ENCODE measurements at regions not wholly inside any gene's neighbourhood (a gene's known extent, or its start where the extent isn't known, plus 50 kb on each side); places are given as distances from the start of the nearest gene placed in this dataset.

DNA sequence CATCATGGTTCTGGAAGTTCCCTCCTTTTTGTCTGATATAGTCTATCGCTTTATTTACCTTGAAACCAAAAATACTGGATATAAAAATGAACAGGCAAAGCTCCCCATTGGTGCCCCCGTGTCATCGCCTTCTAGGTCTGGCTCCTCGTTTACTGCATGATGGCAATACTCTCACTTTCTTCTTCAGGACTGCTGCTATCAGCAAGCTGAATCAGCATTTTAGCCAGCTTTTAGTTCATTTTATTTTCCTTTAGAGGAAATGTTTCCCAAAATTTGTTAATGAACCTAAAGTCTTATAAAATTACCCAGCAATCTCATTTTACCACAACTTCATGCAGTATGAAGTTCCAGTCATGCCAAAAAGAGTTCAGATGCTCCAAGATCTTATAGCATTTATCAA is 80.5 kb downstream of the ZIC3 start:
- CTCF ChIA-PET (ENCODE audit: low intra/inter-chr PET ratio) = no interaction called here
- H3K9me3 ChIP-seq (replicated peaks; ENCODE audit: control insufficient read depth, insufficient read depth, low read depth, low read length) = no peaks in the 10 kb centered on the region

DNA sequence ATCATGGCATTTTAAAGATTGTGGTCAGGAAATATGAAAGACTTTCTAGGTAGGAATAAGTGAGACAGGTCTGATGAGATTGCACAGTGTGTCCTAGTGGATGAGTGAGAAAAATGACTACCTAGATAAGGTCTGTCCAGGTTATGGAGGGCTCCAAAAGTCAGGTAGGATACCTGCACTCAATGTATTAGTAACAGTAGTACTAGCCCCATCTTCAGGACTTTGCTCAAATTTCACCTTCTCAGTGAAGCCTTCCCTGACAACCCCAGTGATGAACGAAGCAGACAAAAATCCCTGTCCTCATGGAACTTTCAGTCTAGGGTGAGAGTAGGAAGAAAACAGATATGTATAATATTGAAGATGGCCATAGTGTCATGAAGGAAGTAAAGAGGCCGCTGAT is 85.7 kb downstream of the ZIC3 start:
- Histone ChIP-seq H3K27me3 (ENCODE audit: control insufficient read depth in 2 of 2, insufficient read depth in 2 of 2, low read length in 2 of 2) (no peaks in the 10 kb centered on the region), H3K9me1 (ENCODE audit: control insufficient read depth, insufficient read depth, low read length) (no peaks in the 10 kb centered on the region), H3K4me1 (replicated peaks in 1 of 2; ENCODE audit: control insufficient read depth in 2 of 2, insufficient read depth in 2 of 2, low read length in 2 of 2) (no peaks in the 10 kb centered on the region), H3K36me3 (ENCODE audit: control insufficient read depth, insufficient read depth, low read length) (no peaks in the 10 kb centered on the region), H3K9me3 (replicated peaks; ENCODE audit: control insufficient read depth, insufficient read depth, low read depth, low read length) (no peaks in the 10 kb centered on the region), H3K27ac (ENCODE audit: extremely low read depth, low read depth, low read length) (no peak overlapping the region), H3K4me3 (no peak overlapping the region), H3K79me2 (ENCODE audit: control insufficient read depth, insufficient read depth, low read length) (no peaks in the 10 kb centered on the region), H3K4me2 (ENCODE audit: insufficient read depth, low read length) (no peak overlapping the region), H3K9ac (ENCODE audit: insufficient read depth in 1 of 2, low read depth in 2 of 2, low read length in 2 of 2) (no peak overlapping the region), H2AFZ (ENCODE audit: low read depth, low read length) (no peak overlapping the region), H4K20me1 (replicated peaks; ENCODE audit: control insufficient read depth, insufficient read depth, low read length) (no peaks in the 10 kb centered on the region)
- in situ Hi-C loops (cut with MboI) (no loop called here), intact Hi-C loops (cut with micrococcal nuclease) (no loop called here)
- ATAC-seq = no peak
- WGBS (ENCODE audit: insufficient coverage, low coverage, missing lambda C conversion rate) = 0% methylated on average over 2 of the region's 2 CpGs
- ChIA-PET CTCF (ENCODE audit: low intra/inter-chr PET ratio) (no interaction called here), POLR2A (no interaction called here)
- no peak for FAIRE-seq
- TF ChIP-seq SMARCA4 (IDR thresholded peaks at IDR 0.05) = no peak
- TF ChIP-seq, protein P1, sequence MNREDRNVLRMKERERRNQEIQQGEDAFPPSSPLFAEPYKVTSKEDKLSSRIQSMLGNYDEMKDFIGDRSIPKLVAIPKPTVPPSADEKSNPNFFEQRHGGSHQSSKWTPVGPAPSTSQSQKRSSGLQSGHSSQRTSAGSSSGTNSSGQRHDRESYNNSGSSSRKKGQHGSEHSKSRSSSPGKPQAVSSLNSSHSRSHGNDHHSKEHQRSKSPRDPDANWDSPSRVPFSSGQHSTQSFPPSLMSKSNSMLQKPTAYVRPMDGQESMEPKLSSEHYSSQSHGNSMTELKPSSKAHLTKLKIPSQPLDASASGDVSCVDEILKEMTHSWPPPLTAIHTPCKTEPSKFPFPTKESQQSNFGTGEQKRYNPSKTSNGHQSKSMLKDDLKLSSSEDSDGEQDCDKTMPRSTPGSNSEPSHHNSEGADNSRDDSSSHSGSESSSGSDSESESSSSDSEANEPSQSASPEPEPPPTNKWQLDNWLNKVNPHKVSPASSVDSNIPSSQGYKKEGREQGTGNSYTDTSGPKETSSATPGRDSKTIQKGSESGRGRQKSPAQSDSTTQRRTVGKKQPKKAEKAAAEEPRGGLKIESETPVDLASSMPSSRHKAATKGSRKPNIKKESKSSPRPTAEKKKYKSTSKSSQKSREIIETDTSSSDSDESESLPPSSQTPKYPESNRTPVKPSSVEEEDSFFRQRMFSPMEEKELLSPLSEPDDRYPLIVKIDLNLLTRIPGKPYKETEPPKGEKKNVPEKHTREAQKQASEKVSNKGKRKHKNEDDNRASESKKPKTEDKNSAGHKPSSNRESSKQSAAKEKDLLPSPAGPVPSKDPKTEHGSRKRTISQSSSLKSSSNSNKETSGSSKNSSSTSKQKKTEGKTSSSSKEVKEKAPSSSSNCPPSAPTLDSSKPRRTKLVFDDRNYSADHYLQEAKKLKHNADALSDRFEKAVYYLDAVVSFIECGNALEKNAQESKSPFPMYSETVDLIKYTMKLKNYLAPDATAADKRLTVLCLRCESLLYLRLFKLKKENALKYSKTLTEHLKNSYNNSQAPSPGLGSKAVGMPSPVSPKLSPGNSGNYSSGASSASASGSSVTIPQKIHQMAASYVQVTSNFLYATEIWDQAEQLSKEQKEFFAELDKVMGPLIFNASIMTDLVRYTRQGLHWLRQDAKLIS (CRISPR knock-in tag; IDR thresholded peaks at IDR 0.05) = no peak
- DNase-seq (ENCODE audit: extremely low read depth in 1 of 4, low spot score in 3 of 4) = no peak
- no TSS peak for BruUV-seq (replicated peaks)

More for the DNA sequence above, 80.5 kb downstream of the ZIC3 start:
- DNase-seq (ENCODE audit: extremely low read depth in 1 of 4, low spot score in 3 of 4) = no peak
- POLR2A ChIA-PET = no interaction called here
- Histone ChIP-seq H3K4me1 (replicated peaks in 1 of 2; ENCODE audit: control insufficient read depth in 2 of 2, insufficient read depth in 2 of 2, low read length in 2 of 2) (no peaks in the 10 kb centered on the region), H3K9me1 (ENCODE audit: control insufficient read depth, insufficient read depth, low read length) (no peaks in the 10 kb centered on the region), H3K27me3 (ENCODE audit: control insufficient read depth in 2 of 2, insufficient read depth in 2 of 2, low read length in 2 of 2) (no peaks in the 10 kb centered on the region), H3K36me3 (ENCODE audit: control insufficient read depth, insufficient read depth, low read length) (no peaks in the 10 kb centered on the region), H3K27ac (ENCODE audit: extremely low read depth, low read depth, low read length) (no peak overlapping the region), H3K79me2 (ENCODE audit: control insufficient read depth, insufficient read depth, low read length) (no peaks in the 10 kb centered on the region), H3K9ac (ENCODE audit: insufficient read depth in 1 of 2, low read depth in 2 of 2, low read length in 2 of 2) (no peak overlapping the region), H3K4me2 (ENCODE audit: insufficient read depth, low read length) (no peak overlapping the region), H4K20me1 (replicated peaks; ENCODE audit: control insufficient read depth, insufficient read depth, low read length) (no peaks in the 10 kb centered on the region), H2AFZ (ENCODE audit: low read depth, low read length) (no peak overlapping the region), H3K4me3 (no peak overlapping the region)
- BruUV-seq (replicated peaks) = no TSS peak
- FAIRE-seq = no peak
- WGBS (ENCODE audit: insufficient coverage, low coverage, missing lambda C conversion rate) = 4% methylated on average over 4 of the region's 4 CpGs
- intact Hi-C loops (cut with micrococcal nuclease) (no loop called here), in situ Hi-C loops (cut with MboI) (no loop called here)
- ATAC-seq = no peak
- TF ChIP-seq MAFG (tag; conservative IDR thresholded peaks at IDR 0.05) (0 out of 2 replicates have a peak, but pooled peaks have one; percentile 9), MAFF (IDR thresholded peaks at IDR 0.05; ENCODE audit: low read length) (0 out of 2 replicates have a peak, but pooled peaks have one; percentile 14), FOXK2 (conservative IDR thresholded peaks at IDR 0.05 in 1 of 2, IDR thresholded peaks at IDR 0.05 in 1 of 2; ENCODE audit: low read depth in 2 of 2) (no peak), CHCHD3 (CRISPR knock-in tag; IDR thresholded peaks at IDR 0.05) (no peak)
- TF ChIP-seq, protein P2, sequence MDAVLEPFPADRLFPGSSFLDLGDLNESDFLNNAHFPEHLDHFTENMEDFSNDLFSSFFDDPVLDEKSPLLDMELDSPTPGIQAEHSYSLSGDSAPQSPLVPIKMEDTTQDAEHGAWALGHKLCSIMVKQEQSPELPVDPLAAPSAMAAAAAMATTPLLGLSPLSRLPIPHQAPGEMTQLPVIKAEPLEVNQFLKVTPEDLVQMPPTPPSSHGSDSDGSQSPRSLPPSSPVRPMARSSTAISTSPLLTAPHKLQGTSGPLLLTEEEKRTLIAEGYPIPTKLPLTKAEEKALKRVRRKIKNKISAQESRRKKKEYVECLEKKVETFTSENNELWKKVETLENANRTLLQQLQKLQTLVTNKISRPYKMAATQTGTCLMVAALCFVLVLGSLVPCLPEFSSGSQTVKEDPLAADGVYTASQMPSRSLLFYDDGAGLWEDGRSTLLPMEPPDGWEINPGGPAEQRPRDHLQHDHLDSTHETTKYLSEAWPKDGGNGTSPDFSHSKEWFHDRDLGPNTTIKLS (IDR thresholded peaks at IDR 0.05; ENCODE audit: borderline replicate concordance, low read depth) = no peak

All from K562 (cell line).